Left forelimb (tissue), 1 donor: ENCODE measurements at regions not wholly inside any gene's neighbourhood (a gene's known extent, or its start where the extent isn't known, plus 50 kb on each side); places are given as distances from the start of the nearest gene placed in this dataset.
"Not testable (repeated sequence)": the region's sequence is repeated elsewhere in the genome, so short reads cannot be mapped to it uniquely, and the experiment has no call there.

Experiments
- DNase-seq: peaks from one replicate; pipeline ENCODE4 v3.0.0-alpha.2; 2018; ENCODE audit warnings: low spot score

DNA sequence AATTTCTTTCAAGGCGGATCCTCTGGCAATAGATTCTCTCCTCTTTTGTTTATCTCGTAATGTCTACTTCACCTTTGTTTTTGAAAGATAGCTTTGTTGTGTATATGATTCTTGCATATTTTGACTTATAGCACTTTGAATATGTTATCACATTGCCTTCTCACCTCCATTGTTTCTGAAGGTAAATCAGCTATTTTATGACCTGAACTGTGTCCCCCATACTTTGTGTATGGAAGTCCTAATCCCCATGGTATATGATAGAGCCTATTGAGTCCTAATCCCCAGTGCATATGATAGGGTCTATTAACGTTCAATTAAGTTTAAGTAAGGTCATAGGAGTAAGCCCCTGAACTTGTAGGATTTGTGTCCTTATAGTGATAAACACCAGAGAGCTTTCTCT, 910.2 kb upstream of the NUDT12 start:
- no peak for DNase-seq

DNA sequence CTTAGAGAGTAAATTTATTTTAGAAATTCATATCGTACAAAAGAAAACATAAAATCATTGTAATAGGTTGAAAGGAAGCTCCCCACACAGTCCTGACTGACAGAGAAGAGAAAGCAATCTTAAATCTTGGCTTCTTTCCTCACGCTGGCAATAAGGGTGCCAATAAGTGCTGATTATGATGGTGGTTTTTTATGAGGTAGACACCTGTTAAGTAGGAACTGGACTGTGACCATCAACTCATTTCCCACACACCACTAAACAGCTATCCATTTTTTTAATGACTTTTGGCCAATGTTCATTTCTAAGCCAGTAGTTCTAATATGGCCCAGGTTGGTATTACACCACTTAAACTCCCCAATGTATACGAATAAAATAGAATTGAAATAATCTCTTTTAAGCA, 893.5 kb upstream of the NUDT12 start:
- no peak for DNase-seq

DNA sequence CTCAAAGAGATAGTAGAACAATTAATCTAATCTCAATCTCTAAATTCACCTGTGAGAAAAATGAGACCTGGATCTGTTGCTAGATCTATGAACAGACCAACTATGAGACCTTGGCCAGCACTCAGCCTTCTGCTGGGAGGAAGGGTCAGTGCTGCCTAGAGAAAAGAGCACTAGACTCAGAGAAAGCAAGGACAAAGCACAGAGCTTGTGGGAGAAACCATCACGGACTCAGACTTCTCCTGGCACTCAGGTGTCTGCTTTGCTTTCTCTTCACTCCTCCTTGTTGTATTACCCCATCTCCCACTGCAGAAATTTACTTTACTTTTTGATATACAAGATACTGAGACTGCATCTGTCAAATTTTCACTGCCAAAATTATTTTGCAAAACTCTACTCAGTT, 890.0 kb upstream of the NUDT12 start:
- no peak for DNase-seq

DNA sequence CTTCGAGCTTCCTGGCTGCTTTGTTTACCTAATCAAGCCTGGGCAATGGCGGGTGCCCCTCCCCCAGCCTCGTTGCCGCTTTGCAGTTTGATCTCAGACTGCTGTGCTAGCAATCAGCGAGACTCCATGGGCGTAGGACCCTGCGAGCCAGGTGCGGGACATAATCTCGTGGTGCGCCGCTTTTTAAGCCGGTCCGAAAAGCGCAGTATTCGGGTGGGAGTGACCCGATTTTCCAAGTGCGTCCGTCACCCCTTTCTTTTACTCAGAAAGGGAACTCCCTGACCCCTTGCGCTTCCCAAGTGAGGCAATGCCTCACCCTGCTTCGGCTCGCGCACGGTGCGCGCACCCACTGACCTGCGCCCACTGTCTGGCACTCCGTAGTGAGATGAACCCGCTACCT, 889.3 kb upstream of the NUDT12 start:
- not testable (repeated sequence) for DNase-seq

DNA sequence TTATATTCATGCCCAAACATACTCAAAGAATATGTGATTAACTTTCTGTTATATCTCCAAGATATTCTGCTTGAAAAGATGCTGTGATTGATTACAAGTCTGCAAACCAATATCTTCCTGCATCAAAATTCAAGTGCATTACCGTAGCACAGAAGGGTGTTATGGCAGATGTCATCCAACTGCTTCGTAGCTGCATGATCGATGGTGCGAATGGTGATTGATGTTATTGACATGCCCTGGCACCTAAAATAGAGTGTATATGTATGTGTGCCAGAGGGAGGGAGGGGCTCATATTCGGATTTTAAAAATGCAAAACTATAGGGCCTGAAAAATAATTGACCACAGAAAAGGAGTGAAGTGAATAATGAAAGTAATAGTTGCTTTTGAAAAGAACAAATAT, 882.1 kb upstream of the NUDT12 start:
- DNase-seq = no peak

DNA sequence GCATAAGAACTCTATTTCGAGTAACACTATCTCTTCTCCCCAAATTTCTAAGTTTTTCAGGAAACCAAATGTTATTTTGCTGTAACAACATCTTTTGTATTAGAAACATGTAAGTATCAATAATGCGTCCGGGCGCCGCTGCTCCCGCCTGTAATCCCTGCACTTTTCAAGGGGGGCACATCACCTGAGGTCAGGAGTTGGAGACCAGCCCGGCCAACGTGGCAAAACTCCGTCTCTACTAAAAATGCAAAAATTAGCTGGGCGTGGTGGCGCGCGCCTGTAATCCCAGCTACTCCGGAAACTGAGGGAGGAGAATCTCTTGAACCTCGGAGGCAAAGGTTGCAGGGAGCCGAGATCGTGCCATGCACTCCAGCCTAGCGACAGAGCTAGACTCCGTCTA, 881.1 kb upstream of the NUDT12 start:
- DNase-seq = no peak

DNA sequence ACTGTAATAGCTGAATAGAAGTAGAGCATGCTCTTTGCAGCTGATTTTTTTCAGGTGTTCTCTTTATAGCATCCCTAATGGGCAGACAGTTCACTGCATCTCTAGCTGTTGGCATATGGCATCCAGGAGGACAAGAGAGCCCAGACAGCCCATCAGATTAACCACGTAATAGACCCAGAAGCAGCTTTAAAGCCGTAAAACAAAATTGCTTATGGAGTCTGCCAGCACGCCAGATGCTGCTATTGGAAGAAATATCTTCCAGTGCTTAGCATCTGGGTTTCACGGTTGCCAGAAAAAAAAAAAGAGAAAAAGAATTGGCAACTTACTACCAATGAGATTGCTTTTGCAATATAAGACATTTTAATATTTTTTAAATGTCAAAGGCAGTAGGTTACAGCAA, 869.4 kb upstream of the NUDT12 start:
- no peak for DNase-seq

DNA sequence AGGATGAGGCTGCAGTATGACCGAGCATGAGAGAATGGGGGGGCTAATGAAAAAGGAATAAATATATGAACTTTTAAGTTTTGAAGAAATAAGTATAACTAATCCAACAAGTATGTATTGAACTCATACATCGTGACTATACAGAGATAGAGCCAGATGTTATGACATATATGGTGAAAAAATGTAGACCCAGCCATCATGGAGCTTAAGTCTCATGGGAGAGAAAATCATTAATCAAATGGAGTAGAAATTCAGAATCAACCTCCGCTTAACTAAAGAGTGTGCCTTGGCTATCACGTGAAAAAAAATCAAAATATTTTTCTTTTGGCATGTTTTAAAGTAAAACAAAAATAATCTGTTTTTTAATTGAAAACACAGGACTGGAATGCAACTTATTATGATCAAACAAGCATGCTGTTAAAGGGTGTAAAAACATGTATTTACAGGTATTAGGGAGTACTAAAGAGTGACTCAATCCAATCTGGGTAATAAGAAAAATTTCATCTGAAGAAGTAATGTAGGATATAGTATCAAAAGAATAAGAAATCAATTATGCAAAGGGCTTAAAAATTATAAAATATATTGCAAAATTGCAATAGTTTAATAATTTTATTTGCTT, 868.5 kb upstream of the NUDT12 start:
- no peak for DNase-seq

DNA sequence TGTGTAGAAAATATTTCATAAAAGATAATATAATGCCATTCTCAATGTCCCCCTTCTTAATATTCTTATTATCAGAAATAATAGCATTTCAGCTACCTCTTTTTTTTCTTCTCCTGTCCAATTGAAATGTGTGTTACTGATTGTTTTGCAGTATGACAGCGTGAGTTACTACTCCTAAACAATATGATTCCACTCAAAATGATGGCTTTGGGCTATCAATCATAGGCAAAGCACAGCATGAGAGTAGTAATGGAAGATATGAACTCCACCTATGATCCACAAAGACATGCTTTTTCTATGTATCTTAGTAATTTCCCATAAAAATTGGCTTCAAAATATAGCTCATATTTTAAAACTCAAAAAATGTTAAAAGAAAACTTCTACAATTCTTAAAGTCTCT, 867.3 kb upstream of the NUDT12 start:
- no peak for DNase-seq

DNA sequence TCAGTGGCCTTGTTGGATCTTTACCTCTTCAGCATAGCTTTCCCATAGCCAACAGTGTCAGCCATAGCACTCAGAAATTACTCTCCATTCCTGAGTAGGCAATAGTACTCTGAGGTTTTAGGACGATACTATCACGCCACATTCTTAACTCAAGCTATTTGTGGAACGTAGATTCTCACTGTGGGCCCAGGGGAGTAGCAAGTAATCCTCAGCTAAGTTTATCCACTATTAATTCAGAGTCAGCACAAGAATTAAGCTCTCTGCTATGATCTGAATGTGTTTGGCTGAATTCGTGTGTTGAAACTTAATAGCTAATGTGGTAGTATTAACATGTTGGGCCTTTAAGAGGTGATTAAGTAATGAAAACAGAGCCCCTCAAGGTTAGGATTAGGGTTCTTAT, 858.8 kb upstream of the NUDT12 start:
- DNase-seq = no peak

DNA sequence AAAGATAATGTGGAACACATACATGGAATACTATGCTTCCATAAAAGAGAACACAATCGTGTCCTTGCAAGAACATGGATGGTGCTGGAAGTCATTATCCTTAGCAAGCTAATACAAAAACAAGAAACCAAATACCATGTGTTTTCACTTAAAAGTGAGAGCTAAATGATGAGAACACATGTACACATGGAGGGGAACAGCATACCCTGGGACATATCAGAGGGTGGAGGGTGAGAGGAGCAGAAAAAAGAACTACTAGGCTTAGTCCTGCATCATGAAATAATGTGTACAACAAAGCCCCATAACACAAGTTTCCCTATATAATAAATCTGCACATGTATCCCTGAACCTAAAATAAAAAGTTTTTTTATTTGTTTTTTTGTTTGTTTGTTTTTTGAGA, 855.5 kb upstream of the NUDT12 start:
- DNase-seq = no peak

DNA sequence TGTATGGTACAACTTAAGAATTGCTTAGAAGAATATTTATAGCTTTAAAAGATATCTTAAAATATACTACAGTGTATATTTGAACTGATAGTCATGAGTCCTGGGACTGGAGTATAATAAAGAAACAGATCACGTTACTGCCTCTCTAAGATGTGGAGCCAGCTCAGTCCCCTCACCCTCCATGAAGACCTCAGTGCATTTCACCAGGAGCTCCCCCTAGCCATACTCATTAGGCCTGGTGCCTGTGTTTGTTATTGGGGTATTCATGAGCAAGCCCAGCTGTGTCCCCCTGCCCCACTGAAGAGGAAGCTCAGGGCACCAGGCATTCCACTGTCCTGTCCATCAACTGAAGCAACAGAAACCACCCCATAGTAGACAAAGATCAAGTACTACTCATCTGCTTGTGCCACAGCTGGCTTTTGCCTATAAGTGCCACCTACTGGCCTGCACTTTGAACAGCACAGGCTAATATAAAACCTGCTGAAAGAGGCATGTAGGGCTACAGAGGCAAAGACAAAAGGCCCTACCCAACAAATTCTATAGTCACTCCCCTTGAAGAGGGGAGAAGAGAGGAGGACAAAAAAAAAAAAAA, 850.2 kb upstream of the NUDT12 start:
- DNase-seq = no peak

DNA sequence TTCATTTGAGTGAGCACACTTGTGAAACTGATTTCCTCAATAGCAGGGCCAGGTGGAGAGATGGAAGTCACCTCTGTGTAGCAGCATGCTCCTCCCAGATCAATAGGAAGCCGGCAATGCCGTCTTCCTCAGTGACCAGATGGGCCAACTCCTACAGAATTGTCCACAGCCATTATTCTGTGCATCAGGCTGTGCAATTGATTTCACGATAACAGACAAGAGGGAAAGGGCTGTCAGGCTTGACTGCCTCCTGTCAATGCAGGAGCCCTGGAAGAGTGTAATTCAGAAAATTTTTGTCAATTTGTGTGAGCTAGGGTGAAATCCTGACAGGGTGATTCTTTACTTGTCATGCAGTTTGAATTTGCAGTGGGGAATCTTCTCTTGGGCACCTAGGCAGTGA, 838.4 kb upstream of the NUDT12 start:
- no peak for DNase-seq

DNA sequence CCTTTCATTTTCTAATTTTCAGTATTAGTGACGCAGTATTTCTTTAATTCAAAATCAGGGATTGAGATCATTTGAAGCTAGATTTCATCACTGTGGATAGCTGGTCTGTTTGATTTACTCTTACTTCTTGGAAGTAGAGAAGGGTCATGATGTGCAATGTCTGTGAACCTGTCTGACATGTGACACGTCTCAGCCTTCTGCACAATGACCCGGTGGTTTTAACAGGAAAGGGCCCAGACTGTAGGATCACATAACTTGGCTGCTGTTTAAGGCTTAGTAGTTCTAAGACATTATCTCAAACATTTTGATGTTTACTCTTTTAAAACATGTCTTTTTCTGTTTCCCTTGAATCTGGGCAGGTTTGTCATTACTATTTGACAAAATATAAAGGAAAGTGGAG, 823.3 kb upstream of the NUDT12 start:
- no peak for DNase-seq

DNA sequence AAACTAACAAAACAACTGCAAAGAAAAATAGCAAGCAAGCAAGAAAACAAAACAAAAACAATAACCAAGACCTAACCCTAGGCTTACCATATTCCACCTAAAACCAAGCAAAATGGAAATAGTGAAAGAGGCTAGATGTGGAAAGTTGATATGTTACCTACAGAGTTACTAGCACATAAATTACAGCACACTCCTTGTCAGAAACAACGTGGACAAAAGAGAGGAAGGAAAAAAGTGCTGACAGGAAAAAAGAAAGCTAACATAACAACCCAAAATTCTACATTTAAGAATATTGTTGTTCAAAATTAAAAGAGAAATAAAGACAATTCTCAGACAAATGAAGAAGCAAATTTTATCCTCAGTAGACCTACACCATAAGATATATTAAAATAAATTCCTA, 812.8 kb upstream of the NUDT12 start:
- no peak for DNase-seq

DNA sequence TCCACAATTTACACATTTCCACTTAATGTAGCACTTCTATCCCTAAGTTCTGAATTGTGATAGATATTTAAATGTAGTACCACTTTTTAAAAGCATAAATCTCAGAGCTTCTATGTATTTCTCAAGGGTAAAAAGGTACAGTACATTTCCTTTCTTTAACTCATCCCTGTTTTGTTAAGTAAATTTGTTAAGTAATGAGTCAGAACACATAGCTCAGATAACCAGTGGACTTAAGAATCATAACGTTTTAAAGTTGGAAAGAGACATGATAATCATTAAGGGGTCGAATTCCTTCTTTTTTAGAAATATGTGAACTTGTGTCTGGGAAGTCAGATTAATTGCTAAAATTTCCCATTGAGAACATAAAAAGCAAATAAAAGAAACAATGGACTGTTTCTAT, 810.2 kb upstream of the NUDT12 start:
- no peak for DNase-seq

DNA sequence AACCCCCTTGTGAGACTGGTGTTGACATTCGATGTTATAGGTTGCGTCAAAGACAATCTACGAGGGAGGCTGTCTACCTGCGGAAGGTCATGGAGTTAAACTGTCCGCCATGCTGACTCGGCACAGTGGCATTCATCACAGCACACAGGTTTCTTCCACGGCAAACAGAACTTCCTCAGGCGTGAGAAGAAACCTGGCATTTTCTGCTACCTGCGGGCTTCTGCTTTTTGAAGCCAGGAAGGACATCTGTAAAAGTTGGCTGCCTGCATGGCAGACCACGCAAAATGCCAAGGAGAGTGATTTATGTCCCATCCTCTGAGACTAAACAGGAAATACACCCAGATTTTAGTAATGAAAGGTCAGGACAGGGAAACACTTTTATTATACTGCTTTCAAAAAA, 809.8 kb upstream of the NUDT12 start:
- no peak for DNase-seq

DNA sequence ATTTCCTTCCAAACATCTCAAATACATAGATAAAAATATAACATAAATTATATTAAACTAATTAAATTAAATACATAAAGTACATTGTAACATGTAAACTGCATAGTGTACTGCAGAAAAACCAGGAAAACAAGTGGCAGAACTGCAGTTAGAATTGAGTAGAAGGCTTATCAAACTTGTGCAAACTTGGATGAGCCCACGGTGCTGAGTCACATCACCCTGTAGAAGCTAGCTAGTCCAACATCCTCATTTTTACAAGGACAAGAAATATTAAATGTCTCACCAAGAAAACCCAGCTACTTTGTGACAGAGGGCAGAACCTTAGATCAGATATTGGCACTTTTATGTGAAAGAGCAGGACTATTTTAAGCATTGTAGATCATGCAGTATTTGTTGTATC, 807.9 kb upstream of the NUDT12 start:
- no peak for DNase-seq

DNA sequence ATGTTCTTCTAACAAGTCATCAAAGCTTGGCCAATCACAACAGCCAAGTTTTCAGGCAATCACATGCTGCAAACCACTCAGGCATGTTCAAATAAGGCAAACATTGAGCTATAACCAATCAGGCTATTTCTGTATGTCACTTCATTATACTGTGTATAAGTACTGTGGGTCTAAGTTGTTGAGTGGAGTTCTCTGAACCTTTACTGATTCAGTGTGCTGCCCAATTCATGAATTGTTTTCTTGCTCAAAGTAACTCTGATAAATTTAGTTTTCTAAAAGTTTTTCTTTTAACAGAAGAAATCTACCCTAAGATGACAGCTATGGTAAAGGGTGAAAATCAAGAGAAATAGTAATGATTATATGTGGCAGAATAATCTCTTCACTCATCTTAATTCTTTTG, 805.4 kb upstream of the NUDT12 start:
- no peak for DNase-seq

DNA sequence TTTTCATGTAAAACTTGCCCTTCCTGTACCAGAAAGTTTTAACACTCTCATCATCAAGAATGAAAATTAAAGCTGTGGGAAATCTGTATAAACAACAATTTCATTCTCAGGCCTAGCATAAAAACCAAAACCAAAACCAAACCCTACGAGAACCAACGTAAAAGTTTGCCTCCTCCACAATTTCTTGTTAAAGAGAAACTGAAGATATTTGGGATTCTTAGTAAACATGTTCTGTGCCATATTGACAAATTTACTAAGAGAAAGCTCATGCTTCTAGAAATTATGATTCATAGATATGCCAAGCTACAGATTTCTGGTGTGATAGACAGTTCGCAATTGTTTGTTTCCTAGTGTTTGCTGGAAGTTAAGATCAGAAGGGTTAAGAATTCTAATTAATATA, 801.0 kb upstream of the NUDT12 start:
- DNase-seq = no peak

DNA sequence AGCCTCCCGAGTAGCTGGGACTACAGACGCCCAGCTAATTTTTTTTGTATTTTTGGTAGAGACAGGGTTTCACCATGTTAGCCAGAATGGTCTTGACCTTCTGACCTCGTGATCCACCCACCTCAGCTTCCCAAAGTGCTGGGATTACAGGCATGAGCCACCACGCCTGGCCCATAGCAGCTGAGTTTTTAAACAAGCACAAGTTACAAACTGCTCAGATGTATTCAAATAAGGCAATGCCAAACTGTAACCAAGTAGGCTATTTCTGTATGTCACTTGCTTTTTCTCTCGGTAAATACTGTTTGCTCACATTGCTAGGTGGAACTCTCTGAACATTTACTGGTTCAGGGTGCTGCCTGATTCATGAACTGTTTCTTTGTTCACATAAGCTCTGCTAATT, 799.3 kb upstream of the NUDT12 start:
- DNase-seq = no peak

DNA sequence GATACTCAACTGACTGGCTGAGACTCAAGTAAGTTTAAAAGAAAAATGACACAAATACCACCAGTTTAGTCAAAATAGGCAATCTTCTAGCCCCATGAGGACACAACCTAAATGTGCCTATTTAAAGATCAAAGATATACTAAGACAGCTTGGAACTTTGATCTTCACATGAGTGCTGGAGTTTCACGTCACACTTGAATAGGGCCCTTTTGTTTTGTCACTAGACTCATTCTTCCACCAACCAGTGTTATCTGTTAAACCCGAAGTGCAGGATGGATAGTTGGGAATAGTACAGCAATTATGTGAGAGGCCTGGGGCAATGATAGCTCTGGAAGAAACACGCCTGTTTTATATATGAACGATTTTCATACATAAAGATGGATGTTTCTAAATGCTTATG, 792.8 kb upstream of the NUDT12 start:
- no peak for DNase-seq

DNA sequence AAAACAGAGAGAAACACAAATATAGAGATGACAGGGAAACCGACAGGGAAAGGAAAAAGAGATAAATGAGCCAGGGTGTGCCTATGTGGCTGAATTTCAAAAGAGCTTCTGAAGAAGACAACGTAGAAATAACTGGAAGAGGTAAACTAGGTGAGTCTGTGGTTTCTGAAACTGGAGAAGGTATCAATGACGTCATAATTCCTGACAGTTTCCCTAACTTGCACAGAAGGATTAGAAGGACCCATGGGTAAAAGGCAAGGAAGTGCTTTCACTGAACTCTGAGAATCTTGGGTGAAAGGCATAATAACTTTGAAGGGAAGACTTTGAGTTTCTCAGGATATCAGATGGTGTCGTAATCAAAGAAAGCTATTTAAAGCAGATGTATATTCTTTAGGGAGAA, 790.8 kb upstream of the NUDT12 start:
- no peak for DNase-seq

DNA sequence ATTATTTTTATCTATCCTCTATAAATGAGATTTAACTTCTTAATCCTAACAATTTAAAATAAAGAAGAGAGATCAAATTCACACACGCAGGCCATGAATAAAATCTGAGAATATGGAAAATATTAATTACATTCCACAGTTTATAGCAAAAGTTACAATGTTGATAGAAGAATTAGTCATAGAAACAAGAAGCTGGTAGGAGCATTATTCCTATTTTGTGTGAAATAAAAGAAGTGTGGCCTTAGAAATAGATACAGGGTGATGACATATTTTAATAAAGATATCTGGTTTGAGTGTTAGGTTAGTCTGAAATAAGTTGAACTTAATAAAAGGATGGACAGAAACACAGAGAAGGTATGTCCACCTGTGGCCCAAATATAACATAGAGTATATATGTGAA, 790.4 kb upstream of the NUDT12 start:
- DNase-seq = no peak
